HG02885 (cell line): ENCODE measurements at regions not wholly inside any gene's neighbourhood (a gene's known extent, or its start where the extent isn't known, plus 50 kb on each side); places are given as distances from the start of the nearest gene placed in this dataset.

Experiments
- ATAC-seq: cut with Tn5 transposase; IDR thresholded peaks from one replicate; pipeline ENCODE4 v1.9.1; 2021; ENCODE audit warnings: mild to moderate bottlenecking; ENCODE audit not compliant: unreplicated experiment, poor library complexity

- no peak for ATAC-seq
These were observed 171.5 kb upstream of the LINGO1 start for GRCh38 chr15:77804210-77804609.

- ATAC-seq = no peak
These were observed 170.8 kb upstream of the LINGO1 start for GRCh38 chr15:77803487-77803886.

- no peak for ATAC-seq
These were observed 167.6 kb upstream of the LINGO1 start for GRCh38 chr15:77800305-77800704.

GRCh38 chr15:77798847-77799246 lies 166.1 kb upstream of the LINGO1 start:
- no peak for ATAC-seq

- no peak for ATAC-seq
These were observed 165.6 kb upstream of the LINGO1 start for GRCh38 chr15:77798151-77798835.

GRCh38 chr15:77797270-77797669 lies 164.6 kb upstream of the LINGO1 start:
- no peak for ATAC-seq

GRCh38 chr15:77796046-77796729 lies 163.5 kb upstream of the LINGO1 start:
- ATAC-seq = no peak

- no peak for ATAC-seq
These were observed 162.7 kb upstream of the LINGO1 start for GRCh38 chr15:77795446-77795845.

GRCh38 chr15:77791941-77792340 lies 159.2 kb upstream of the LINGO1 start:
- ATAC-seq = no peak

GRCh38 chr15:77790481-77790880 lies 157.8 kb upstream of the LINGO1 start:
- no peak for ATAC-seq

GRCh38 chr15:77786956-77787355 lies 154.2 kb upstream of the LINGO1 start:
- no peak for ATAC-seq

GRCh38 chr15:77786181-77786890 lies 153.6 kb upstream of the LINGO1 start:
- ATAC-seq = no peak

- no peak for ATAC-seq
These were observed 151.9 kb upstream of the LINGO1 start for GRCh38 chr15:77784361-77785292.

GRCh38 chr15:77783636-77784035 lies 150.9 kb upstream of the LINGO1 start:
- no peak for ATAC-seq

- ATAC-seq = no peak
These were observed 150.0 kb upstream of the LINGO1 start for GRCh38 chr15:77782691-77783090.

GRCh38 chr15:77781946-77782240 lies 149.2 kb upstream of the LINGO1 start:
- no peak for ATAC-seq

- ATAC-seq = no peak
These were observed 148.6 kb upstream of the LINGO1 start for GRCh38 chr15:77781151-77781945.

GRCh38 chr15:77778802-77779201 lies 146.1 kb upstream of the LINGO1 start:
- no peak for ATAC-seq

GRCh38 chr15:77775837-77776236 lies 143.1 kb upstream of the LINGO1 start:
- ATAC-seq = no peak

- no peak for ATAC-seq
These were observed 142.7 kb upstream of the LINGO1 start for GRCh38 chr15:77775373-77775772.
